OCI-LY7 (cell line): ENCODE measurements at regions not wholly inside any gene's neighbourhood (a gene's known extent, or its start where the extent isn't known, plus 50 kb on each side); places are given as distances from the start of the nearest gene placed in this dataset.

Experiments
- CTCF ChIP-seq: fragments of 200-600 bp; sonication (generic); conservative IDR thresholded peaks from 2 replicates; pipeline ENCODE4 v1.5.1; 2014; ENCODE audit warnings: mild to moderate bottlenecking, antibody characterized with exemption, low read length, moderate library complexity, mixed read lengths
- EZH2phosphoT487 ChIP-seq: fragments of 200-600 bp; sonication (generic); IDR thresholded peaks from 2 replicates; pipeline ENCODE4 v1.6.1; 2018; ENCODE audit warnings: low read depth, borderline replicate concordance, mild to moderate bottlenecking, mixed run types, antibody characterized with exemption, low read length, moderate library complexity, mixed read lengths

DNA sequence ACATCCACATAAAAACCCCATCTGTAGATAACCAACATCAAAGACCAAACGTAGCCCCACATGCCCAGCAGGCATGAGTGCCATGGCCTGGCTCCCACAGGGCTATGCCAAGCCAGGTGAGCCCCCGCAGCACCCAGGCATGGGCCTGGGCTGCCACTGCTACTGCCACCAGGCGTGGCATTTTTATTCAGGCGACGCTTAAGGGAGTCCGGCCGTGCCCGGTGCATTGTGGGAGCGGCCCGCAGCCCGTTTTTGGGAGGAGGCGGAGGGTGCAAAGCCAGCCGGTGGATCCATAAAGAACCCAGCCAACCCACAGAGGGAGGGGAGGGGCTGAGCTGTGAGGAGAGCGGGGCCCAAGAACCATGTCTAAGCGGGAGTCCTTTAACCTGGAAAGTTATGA is 83.6 kb downstream of the XIST start:
- TF ChIP-seq CTCF: no peak
- no peak for TF ChIP-seq EZH2phosphoT487
